ENCODE measurements at regions not wholly inside any gene's neighbourhood (a gene's known extent, or its start where the extent isn't known, plus 50 kb on each side); places are given as distances from the start of the nearest gene placed in this dataset.

- ChIA-PET CTCF (interaction anchor here (0.7 kb wide), 1 partner anchor 53 kb away, joined by 3 read pairs; no protein-coding TSS in a partner anchor), POLR2A (interaction anchor here (0.7 kb wide), 1 partner anchor 14 kb away, joined by 3 read pairs; no protein-coding TSS in a partner anchor)
- H3K4me3 Mint-ChIP-seq: peak overlapping the region; percentile 44
- peak; percentile 45 for DNase-seq
- H3K27me3 Mint-ChIP-seq: no peaks in the 10 kb centered on the region
- H3K27ac Mint-ChIP-seq: peak overlapping the region; percentile 82
- intact Hi-C loops (cut with micrococcal nuclease): loop anchor here (1.0 to 10.0 kb wide), 7 partner anchors 12 to 458 kb away; partner anchors contain the start of gene MICU2
- H3K36me3 Mint-ChIP-seq: peaks cover 5% of the 10 kb centered on the region
- peaks cover 69% of the 10 kb centered on the region for H3K4me1 Mint-ChIP-seq (ENCODE audit: low read depth)
- H3K9me3 Mint-ChIP-seq: no peaks in the 10 kb centered on the region
Measured at GRCh38 chr13:22062478-22063205, 391.8 kb downstream of the FGF9 start.

DNA sequence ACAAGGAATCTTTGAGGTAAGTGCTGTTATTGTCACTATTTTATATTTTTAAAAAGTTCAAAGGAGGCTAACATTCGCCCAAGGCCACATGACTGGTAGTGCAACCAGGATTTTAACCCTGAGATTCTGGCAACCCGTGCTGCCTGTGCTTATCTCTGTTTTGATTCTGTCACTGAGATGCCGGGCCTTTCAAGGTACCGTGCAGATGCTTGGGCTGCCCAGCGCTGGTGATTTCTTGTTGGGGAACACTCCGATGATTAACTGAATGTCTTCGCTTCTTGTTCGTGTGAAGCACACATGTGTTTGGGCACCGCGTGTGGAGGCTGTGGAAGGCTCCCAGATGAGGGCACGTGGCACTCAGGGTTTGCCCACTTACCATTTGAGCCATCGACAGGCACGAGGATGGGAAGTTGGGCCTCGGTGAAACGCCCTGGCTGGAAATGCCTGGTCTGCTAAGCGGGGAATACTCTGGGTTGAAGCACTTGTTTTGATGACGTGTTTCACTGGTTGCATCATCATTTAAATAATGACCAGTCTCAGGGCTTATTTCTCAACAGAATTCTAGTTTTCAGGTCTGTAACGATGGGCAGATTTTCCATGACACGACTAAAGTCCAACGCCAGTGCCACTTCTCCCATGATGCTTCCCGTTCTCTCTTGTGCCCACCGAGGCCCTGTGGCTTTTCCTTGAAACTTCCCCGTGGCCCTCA lies 392.7 kb downstream of the FGF9 start:
- ChIA-PET CTCF (no interaction called here), POLR2A (no interaction called here)
- Mint-ChIP-seq H3K36me3 (peaks cover 5% of the 10 kb centered on the region), H3K27me3 (no peaks in the 10 kb centered on the region), H3K4me3 (no peak overlapping the region), H3K9me3 (no peaks in the 10 kb centered on the region), H3K27ac (no peak overlapping the region), H3K4me1 (ENCODE audit: low read depth) (peaks cover 72% of the 10 kb centered on the region)
- DNase-seq: no peak
- intact Hi-C loops (cut with micrococcal nuclease): loop anchor here (2.0 to 10.0 kb wide), 5 partner anchors 45 to 459 kb away; partner anchors contain the start of gene MICU2

- DNase-seq: no peak
- Mint-ChIP-seq H3K9me3 (no peaks in the 10 kb centered on the region), H3K27me3 (no peaks in the 10 kb centered on the region), H3K36me3 (peaks cover 5% of the 10 kb centered on the region), H3K4me3 (no peak overlapping the region), H3K4me1 (ENCODE audit: low read depth) (peaks cover 63% of the 10 kb centered on the region), H3K27ac (no peak overlapping the region)
- ChIA-PET POLR2A (interaction anchor here (1.0 kb wide), 1 partner anchor 11 kb away, joined by 3 read pairs; no protein-coding TSS in a partner anchor), CTCF (no interaction called here)
- intact Hi-C loops (cut with micrococcal nuclease): loop anchor here (5.0 to 10.0 kb wide), 2 partner anchors 62 to 460 kb away; partner anchors contain the start of gene MICU2
Measured at GRCh38 chr13:22064854-22065620, 394.2 kb downstream of the FGF9 start.

DNA sequence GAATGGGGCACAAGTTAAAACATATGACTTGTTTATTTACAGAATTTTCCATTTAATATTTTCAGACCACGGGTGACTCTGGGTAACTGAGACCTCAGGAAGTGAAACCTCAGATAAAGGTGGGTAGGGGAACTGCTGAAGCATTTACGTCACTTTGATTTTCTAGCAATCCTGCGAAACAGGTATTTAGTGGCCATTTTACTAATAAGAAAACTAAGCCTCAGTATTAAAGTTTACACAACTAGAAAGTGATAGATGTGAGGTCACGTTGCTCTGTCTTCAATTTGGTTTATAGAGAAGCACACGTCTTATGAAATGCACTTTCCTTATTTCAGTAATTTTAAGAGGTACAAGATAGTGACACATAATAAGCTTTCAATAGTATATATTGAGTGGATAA lies 402.8 kb downstream of the FGF9 start:
- peaks cover 3% of the 10 kb centered on the region for H3K36me3 Mint-ChIP-seq
- H3K9me3 Mint-ChIP-seq: no peaks in the 10 kb centered on the region
- H3K4me3 Mint-ChIP-seq: no peak overlapping the region
- no peaks in the 10 kb centered on the region for H3K27me3 Mint-ChIP-seq
- POLR2A ChIA-PET: no interaction called here
- intact Hi-C loops (cut with micrococcal nuclease): loop anchor here (1.0 to 2.0 kb wide), 4 partner anchors 11 to 53 kb away; no protein-coding TSS in a partner anchor
- CTCF ChIA-PET: no interaction called here
- H3K27ac Mint-ChIP-seq: peak overlapping the region; percentile 28
- peaks cover 47% of the 10 kb centered on the region for H3K4me1 Mint-ChIP-seq (ENCODE audit: low read depth)
- no peak for DNase-seq

- intact Hi-C loops (cut with micrococcal nuclease): loop anchor here (1.0 to 2.0 kb wide), 4 partner anchors 12 to 52 kb away; no protein-coding TSS in a partner anchor
- Mint-ChIP-seq H3K9me3 (no peaks in the 10 kb centered on the region), H3K4me1 (ENCODE audit: low read depth) (peaks cover 49% of the 10 kb centered on the region), H3K27me3 (no peaks in the 10 kb centered on the region), H3K4me3 (no peak overlapping the region), H3K36me3 (peaks cover 3% of the 10 kb centered on the region), H3K27ac (no peak overlapping the region)
- ChIA-PET CTCF (interaction anchor here (0.8 kb wide), 1 partner anchor 13 kb away, joined by 5 read pairs; no protein-coding TSS in a partner anchor), POLR2A (interaction anchor here (1.0 to 1.2 kb wide), 2 partner anchors 13 to 30 kb away, joined by 3 to 5 read pairs; no protein-coding TSS in a partner anchor)
- peak; percentile 23 for DNase-seq
Measured at GRCh38 chr13:22074403-22074802, 403.5 kb downstream of the FGF9 start.

DNA sequence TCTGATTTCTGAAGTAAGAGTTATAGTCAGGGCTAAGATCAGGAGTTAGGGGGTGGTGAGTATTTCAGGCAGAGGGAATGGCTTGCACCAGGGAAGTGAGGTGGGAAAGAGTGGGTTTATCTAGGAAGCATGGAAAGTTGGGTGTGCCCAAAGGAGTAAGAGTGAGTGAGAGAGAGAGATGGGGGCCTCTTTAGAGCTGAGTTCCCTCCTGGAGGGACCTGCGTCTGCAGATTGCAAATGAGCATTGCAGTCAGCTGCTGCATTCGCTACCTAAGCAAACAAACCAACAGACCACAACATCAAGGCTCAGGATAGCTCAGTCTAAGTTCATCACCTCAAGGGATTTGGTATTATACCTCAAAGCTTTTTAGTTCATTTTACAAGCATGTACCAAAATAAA lies 405.8 kb downstream of the FGF9 start:
- CTCF ChIA-PET: no interaction called here
- Mint-ChIP-seq H3K27me3 (no peaks in the 10 kb centered on the region), H3K27ac (no peak overlapping the region), H3K9me3 (no peaks in the 10 kb centered on the region), H3K36me3 (peaks cover 3% of the 10 kb centered on the region), H3K4me1 (ENCODE audit: low read depth) (peaks cover 48% of the 10 kb centered on the region), H3K4me3 (no peak overlapping the region)
- no peak for DNase-seq
- intact Hi-C loops (cut with micrococcal nuclease): no loop called here
- POLR2A ChIA-PET: interaction anchor here (0.7 kb wide), 1 partner anchor 14 kb away, joined by 3 read pairs; no protein-coding TSS in a partner anchor

DNA sequence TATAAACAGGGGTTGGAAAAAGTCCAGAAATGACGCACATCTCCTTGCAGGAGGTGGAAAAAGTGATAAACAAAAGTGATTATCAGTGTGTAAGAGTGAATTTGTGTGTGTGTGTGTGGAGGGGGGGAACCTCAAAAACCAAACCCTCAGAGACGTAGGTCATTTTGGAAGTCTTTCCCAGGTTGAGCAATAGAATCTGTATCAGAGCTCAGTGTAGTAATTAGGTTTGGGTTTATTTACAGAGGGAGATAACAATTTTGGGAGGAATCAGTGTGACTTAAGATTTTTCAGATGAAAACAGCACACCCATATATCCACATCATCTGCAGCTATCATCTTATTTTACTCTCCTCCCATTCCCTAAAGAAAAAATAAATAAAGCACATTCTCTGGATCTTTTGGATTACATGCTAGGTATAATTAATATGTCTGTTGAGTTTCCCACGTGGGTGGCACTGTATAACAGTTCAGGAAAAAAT lies 406.4 kb downstream of the FGF9 start:
- DNase-seq: no peak
- Mint-ChIP-seq H3K4me3 (no peak overlapping the region), H3K36me3 (peaks cover 3% of the 10 kb centered on the region), H3K27me3 (no peaks in the 10 kb centered on the region), H3K4me1 (ENCODE audit: low read depth) (peaks cover 54% of the 10 kb centered on the region), H3K27ac (no peak overlapping the region), H3K9me3 (no peaks in the 10 kb centered on the region)
- intact Hi-C loops (cut with micrococcal nuclease): no loop called here
- CTCF ChIA-PET: no interaction called here
- POLR2A ChIA-PET: interaction anchor here (0.7 kb wide), 1 partner anchor 15 kb away, joined by 3 read pairs; no protein-coding TSS in a partner anchor

GRCh38 chr13:22077764-22078163 lies 406.9 kb downstream of the FGF9 start:
- Mint-ChIP-seq H3K36me3 (peaks cover 3% of the 10 kb centered on the region), H3K27me3 (no peaks in the 10 kb centered on the region), H3K4me3 (no peak overlapping the region), H3K27ac (no peak overlapping the region), H3K4me1 (ENCODE audit: low read depth) (peaks cover 59% of the 10 kb centered on the region), H3K9me3 (no peaks in the 10 kb centered on the region)
- ChIA-PET POLR2A (no interaction called here), CTCF (no interaction called here)
- intact Hi-C loops (cut with micrococcal nuclease): no loop called here
- DNase-seq: no peak

DNA sequence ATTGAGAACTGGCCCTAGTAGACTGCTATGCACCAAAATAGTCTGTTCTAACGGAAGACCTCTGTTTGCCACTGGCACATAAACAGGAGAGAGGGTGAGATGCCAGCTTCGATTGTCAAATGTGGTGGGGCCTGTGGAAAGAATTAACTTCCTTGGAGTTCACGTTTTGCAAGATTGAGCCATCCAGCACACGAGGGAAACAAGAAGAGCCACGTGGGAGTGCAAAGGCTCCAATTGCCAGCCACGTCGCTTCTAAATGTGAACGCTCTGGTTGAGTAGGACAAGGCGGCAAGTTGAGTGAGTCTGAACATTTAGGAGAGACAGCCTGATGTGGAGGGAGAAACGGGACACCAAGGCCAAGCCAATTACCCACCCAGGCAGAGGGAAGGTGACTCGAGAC lies 409.1 kb downstream of the FGF9 start:
- Mint-ChIP-seq H3K4me3 (no peak overlapping the region), H3K27me3 (no peaks in the 10 kb centered on the region), H3K9me3 (no peaks in the 10 kb centered on the region), H3K27ac (no peak overlapping the region), H3K4me1 (ENCODE audit: low read depth) (peaks cover 50% of the 10 kb centered on the region), H3K36me3 (peaks cover 3% of the 10 kb centered on the region)
- DNase-seq: no peak
- intact Hi-C loops (cut with micrococcal nuclease): no loop called here
- ChIA-PET CTCF (no interaction called here), POLR2A (no interaction called here)

GRCh38 chr13:22080832-22081231 lies 410.0 kb downstream of the FGF9 start:
- Mint-ChIP-seq H3K36me3 (peaks cover 3% of the 10 kb centered on the region), H3K9me3 (no peaks in the 10 kb centered on the region), H3K27ac (no peak overlapping the region), H3K27me3 (no peaks in the 10 kb centered on the region), H3K4me3 (no peak overlapping the region), H3K4me1 (ENCODE audit: low read depth) (peaks cover 44% of the 10 kb centered on the region)
- no peak for DNase-seq
- intact Hi-C loops (cut with micrococcal nuclease): no loop called here
- ChIA-PET CTCF (no interaction called here), POLR2A (no interaction called here)

GRCh38 chr13:22081430-22081829 lies 410.6 kb downstream of the FGF9 start:
- H3K9me3 Mint-ChIP-seq: no peaks in the 10 kb centered on the region
- H3K4me1 Mint-ChIP-seq (ENCODE audit: low read depth): peaks cover 40% of the 10 kb centered on the region
- H3K36me3 Mint-ChIP-seq: peaks cover 3% of the 10 kb centered on the region
- H3K27me3 Mint-ChIP-seq: no peaks in the 10 kb centered on the region
- H3K4me3 Mint-ChIP-seq: no peak overlapping the region
- no peak for DNase-seq
- CTCF ChIA-PET: no interaction called here
- intact Hi-C loops (cut with micrococcal nuclease): no loop called here
- no peak overlapping the region for H3K27ac Mint-ChIP-seq
- POLR2A ChIA-PET: no interaction called here

DNA sequence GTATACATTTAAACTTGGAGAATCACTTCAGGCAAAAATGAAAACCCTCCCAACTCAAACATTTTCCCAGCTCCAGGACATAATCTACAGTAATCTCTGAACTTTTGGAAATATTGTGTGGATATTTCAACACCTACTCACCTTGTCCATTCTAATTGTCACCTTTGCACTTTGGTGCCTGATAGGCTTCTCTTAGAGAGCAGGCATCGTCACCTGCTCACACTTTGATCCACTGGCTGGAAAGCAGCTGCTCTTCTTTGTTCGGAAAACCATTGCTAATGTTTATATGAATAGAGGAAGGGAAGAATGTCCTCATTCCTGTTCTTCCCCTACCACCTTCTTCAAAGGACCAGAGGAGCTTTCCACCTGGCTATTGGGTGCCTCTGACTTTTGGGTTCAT lies 411.2 kb downstream of the FGF9 start:
- no peaks in the 10 kb centered on the region for H3K27me3 Mint-ChIP-seq
- ChIA-PET CTCF (interaction anchor here (0.6 kb wide), 1 partner anchor 57 kb away, joined by 3 read pairs; no protein-coding TSS in a partner anchor), POLR2A (no interaction called here)
- H3K36me3 Mint-ChIP-seq: peaks cover 3% of the 10 kb centered on the region
- peaks cover 34% of the 10 kb centered on the region for H3K4me1 Mint-ChIP-seq (ENCODE audit: low read depth)
- H3K4me3 Mint-ChIP-seq: no peak overlapping the region
- H3K9me3 Mint-ChIP-seq: no peaks in the 10 kb centered on the region
- intact Hi-C loops (cut with micrococcal nuclease): no loop called here
- no peak for DNase-seq
- H3K27ac Mint-ChIP-seq: no peak overlapping the region

All from activated CD4-positive, alpha-beta memory T cell treated with anti-CD3 and anti-CD28 coated beads for 36 hours (primary cell).